Hepatocyte (in vitro differentiated cells): ENCODE measurements at regions not wholly inside any gene's neighbourhood (a gene's known extent, or its start where the extent isn't known, plus 50 kb on each side); places are given as distances from the start of the nearest gene placed in this dataset.

Experiments
- DNase-seq: peaks from one replicate; pipeline ENCODE4 v3.0.0-alpha.2; 2016; ENCODE audit warnings: low spot score
- H2AFZ ChIP-seq: fragments of 200-600 bp; sonication (generic); 2 replicates; pipeline ENCODE4 v1.6.0; 2016; ENCODE audit warnings: antibody characterized with exemption, mild to moderate bottlenecking
- H3K27ac ChIP-seq: fragments of 200-600 bp; sonication (generic); 2 replicates; pipeline ENCODE4 v1.5.1; 2016; ENCODE audit warnings: mild to moderate bottlenecking
- H3K27me3 ChIP-seq: fragments of 200-600 bp; sonication (generic); 2 replicates; pipeline ENCODE4 v1.6.1; 2016
- H3K36me3 ChIP-seq: fragments of 200-600 bp; sonication (generic); replicated peaks from 2 replicates; pipeline ENCODE4 v1.5.1; 2016; ENCODE audit warnings: low read depth; ENCODE audit not compliant: insufficient read depth
- H3K4me1 ChIP-seq: fragments of 200-600 bp; sonication (generic); 2 replicates; pipeline ENCODE4 v1.5.1; 2016; ENCODE audit warnings: mild to moderate bottlenecking, moderate library complexity; ENCODE audit not compliant: insufficient read depth
- H3K4me2 ChIP-seq: fragments of 200-600 bp; sonication (generic); 2 replicates; pipeline ENCODE4 v1.6.0; 2016
- H3K4me3 ChIP-seq: fragments of 200-600 bp; sonication (generic); 2 replicates; pipeline ENCODE4 v1.5.1; 2016; ENCODE audit warnings: mild to moderate bottlenecking
- H3K79me2 ChIP-seq: fragments of 200-600 bp; sonication (generic); 2 replicates; pipeline ENCODE4 v1.6.0; 2017; ENCODE audit warnings: mild to moderate bottlenecking
- H3K9me2 ChIP-seq: fragments of 200-600 bp; sonication (generic); replicated peaks from 2 replicates; pipeline ENCODE4 v1.6.0; 2017; ENCODE audit warnings: mild to moderate bottlenecking; ENCODE audit not compliant: insufficient read depth
- H3K9me3 ChIP-seq: fragments of 200-600 bp; sonication (generic); 2 replicates; pipeline ENCODE4 v1.5.1; 2016; ENCODE audit warnings: low read depth, mild to moderate bottlenecking
- H4K20me1 ChIP-seq: fragments of 200-600 bp; sonication (generic); 2 replicates; pipeline ENCODE4 v1.6.0; 2016; ENCODE audit warnings: mild to moderate bottlenecking; ENCODE audit not compliant: insufficient read depth, poor library complexity, severe bottlenecking
- EZH2 ChIP-seq: fragments of 200-600 bp; sonication (generic); IDR thresholded peaks from 2 replicates; pipeline ENCODE4 v1.6.1; 2016; ENCODE audit warnings: antibody characterized with exemption, mild to moderate bottlenecking, borderline replicate concordance
- EZH2phosphoT487 ChIP-seq: fragments of 200-600 bp; sonication (generic); IDR thresholded peaks from one replicate; pipeline ENCODE4 v1.6.1; 2018; ENCODE audit warnings: antibody characterized with exemption, mild to moderate bottlenecking, low read depth, moderate library complexity; ENCODE audit not compliant: unreplicated experiment, severe bottlenecking
- WGBS: methylation state at CpG from one replicate; pipeline ENCODE4 v1.1.6; 2016; ENCODE audit warnings: low lambda C conversion rate; ENCODE audit errors: missing lambda C conversion rate; 5-methylcytosine and 5-hydroxymethylcytosine counted together
- TF ChIP-seq, protein P1 (sequence below): fragments of 200-600 bp; sonication (generic); IDR thresholded peaks from 2 replicates; pipeline ENCODE4 v1.5.1; 2016; ENCODE audit warnings: antibody characterized with exemption, mild to moderate bottlenecking; ENCODE audit not compliant: poor library complexity

GRCh38 chr15:25180606-25181292 lies 226.0 kb downstream of the SNRPN start:
- DNase-seq: no peak
- 73% methylated on average over 15 of the region's 15 CpGs for WGBS
- Histone ChIP-seq H3K4me1 (no peaks in the 10 kb centered on the region), H3K9me3 (no peaks in the 10 kb centered on the region), H3K4me2 (no peak overlapping the region), H3K27me3 (no peaks in the 10 kb centered on the region), H3K36me3 (no peaks in the 10 kb centered on the region), H3K27ac (no peak overlapping the region), H4K20me1 (no peaks in the 10 kb centered on the region), H3K79me2 (no peaks in the 10 kb centered on the region), H2AFZ (no peak overlapping the region), H3K9me2 (no peaks in the 10 kb centered on the region), H3K4me3 (no peak overlapping the region)
- TF ChIP-seq, protein P1, sequence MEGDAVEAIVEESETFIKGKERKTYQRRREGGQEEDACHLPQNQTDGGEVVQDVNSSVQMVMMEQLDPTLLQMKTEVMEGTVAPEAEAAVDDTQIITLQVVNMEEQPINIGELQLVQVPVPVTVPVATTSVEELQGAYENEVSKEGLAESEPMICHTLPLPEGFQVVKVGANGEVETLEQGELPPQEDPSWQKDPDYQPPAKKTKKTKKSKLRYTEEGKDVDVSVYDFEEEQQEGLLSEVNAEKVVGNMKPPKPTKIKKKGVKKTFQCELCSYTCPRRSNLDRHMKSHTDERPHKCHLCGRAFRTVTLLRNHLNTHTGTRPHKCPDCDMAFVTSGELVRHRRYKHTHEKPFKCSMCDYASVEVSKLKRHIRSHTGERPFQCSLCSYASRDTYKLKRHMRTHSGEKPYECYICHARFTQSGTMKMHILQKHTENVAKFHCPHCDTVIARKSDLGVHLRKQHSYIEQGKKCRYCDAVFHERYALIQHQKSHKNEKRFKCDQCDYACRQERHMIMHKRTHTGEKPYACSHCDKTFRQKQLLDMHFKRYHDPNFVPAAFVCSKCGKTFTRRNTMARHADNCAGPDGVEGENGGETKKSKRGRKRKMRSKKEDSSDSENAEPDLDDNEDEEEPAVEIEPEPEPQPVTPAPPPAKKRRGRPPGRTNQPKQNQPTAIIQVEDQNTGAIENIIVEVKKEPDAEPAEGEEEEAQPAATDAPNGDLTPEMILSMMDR: no peak
- no peak for TF ChIP-seq EZH2phosphoT487
- no peak for TF ChIP-seq EZH2

DNA sequence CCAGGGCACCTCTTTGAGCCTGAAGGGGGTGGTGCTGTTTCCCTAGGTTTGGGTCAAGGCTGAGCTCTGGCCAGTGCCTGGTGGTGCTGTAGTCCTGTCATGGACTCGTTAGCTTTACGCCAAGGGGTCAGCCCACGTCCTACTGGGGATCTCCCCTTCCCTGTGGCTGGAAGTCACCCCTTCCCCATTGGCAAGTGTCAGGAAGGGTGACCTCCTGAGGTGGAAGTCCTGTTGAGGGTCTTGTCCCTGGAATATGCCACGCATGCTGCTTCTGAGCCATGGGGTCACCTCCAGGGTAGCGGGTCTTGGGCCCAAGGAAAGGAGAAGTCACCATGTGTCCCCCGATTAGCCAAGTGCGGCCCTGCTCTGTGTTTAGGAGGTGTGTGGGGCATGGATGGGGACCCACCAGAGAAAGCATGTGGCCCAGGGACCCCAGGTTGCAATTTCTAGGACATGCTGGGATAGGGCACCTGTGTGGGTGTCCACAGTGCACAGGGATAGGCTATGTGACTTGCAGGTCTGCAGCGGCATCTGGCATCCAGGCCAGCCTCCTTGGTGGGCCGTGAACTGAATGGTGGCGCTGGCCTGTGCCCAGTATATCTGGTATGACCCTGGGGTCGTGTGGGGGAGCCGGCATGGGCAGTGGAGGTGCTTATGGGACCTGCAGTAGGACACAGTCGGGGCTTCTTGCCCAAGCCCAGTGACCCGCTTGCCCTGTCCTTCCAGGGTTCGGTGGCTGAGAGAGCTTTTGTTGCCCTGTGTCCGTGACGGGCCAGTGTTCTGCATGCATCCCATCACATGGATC lies 226.7 kb downstream of the SNRPN start:
- no peak for DNase-seq

GRCh38 chr15:25182098-25182478 lies 227.3 kb downstream of the SNRPN start:
- Histone ChIP-seq H3K4me3 (no peak overlapping the region), H3K27ac (no peak overlapping the region), H4K20me1 (no peaks in the 10 kb centered on the region), H2AFZ (no peak overlapping the region), H3K4me1 (no peaks in the 10 kb centered on the region), H3K79me2 (no peaks in the 10 kb centered on the region), H3K9me2 (no peaks in the 10 kb centered on the region), H3K27me3 (no peaks in the 10 kb centered on the region), H3K36me3 (no peaks in the 10 kb centered on the region), H3K9me3 (no peaks in the 10 kb centered on the region), H3K4me2 (no peak overlapping the region)
- DNase-seq: no peak
- WGBS: 88% methylated on average over 6 of the region's 6 CpGs
- TF ChIP-seq EZH2 (no peak), EZH2phosphoT487 (no peak)
- TF ChIP-seq, protein P1: no peak

More for the DNA sequence above, 226.7 kb downstream of the SNRPN start:
- Histone ChIP-seq H2AFZ (no peak overlapping the region), H3K4me2 (no peak overlapping the region), H4K20me1 (no peaks in the 10 kb centered on the region), H3K27me3 (no peaks in the 10 kb centered on the region), H3K36me3 (no peaks in the 10 kb centered on the region), H3K27ac (no peak overlapping the region), H3K9me3 (no peaks in the 10 kb centered on the region), H3K79me2 (no peaks in the 10 kb centered on the region), H3K4me3 (no peak overlapping the region), H3K4me1 (no peaks in the 10 kb centered on the region), H3K9me2 (no peaks in the 10 kb centered on the region)
- 82% methylated on average over 17 of the region's 17 CpGs for WGBS
- no peak for TF ChIP-seq EZH2
- TF ChIP-seq, protein P1: no peak
